GM21723 (cell line): ENCODE measurements at regions not wholly inside any gene's neighbourhood (a gene's known extent, or its start where the extent isn't known, plus 50 kb on each side); places are given as distances from the start of the nearest gene placed in this dataset.
A peak's percentile ranks its signal among the peaks of the same experiment; 100 is the strongest.
"Not testable (repeated sequence)": the region's sequence is repeated elsewhere in the genome, so short reads cannot be mapped to it uniquely, and the experiment has no call there.

Experiments
- ATAC-seq: cut with Tn5 transposase; IDR thresholded peaks from one replicate; pipeline ENCODE4 v1.9.1; 2021; ENCODE audit warnings: mild to moderate bottlenecking, moderate library complexity; ENCODE audit not compliant: unreplicated experiment

DNA sequence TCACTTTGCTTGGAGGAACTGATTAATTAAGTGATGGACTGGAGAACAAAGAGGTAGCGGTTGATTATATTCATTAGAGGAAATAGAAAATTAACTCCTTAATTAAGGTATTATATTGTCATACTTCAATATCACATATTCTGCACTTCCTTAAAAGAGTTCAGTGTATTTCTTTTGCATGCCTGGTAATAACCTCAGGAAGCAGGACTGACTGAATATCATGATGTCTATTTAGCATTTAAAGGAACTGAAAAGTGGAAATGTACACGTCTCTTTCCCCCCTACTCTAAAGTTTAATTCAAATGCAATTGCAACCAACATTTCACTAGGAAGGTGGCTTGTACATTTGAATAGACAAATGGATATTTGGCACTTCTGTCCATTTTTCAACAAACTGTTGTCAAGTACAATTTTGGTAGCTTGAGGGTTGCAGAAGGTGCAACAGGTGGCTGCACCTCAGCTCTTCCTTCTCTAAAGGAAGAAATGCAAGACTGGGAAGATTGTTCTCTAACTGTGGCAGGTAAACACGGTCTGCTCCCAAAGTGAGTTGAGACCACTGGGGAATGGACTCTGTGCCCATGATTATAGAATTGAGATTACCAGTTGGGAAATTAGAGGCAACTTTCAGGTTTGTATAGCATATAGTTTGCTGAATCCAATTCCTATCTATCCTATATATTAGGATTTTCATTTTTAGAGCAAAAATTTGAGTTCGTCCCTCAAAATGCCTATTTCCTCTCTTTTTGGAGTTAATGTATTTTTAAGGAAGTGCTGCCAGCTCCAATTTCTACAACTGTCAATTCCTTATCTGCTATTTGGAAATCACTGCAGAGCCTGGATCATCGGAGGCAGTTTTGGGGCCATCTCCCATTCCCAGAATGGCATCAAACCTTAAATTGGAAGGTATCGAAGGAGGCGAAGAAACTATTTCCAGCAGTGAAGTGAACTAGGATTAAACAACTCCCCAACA, 98.9 kb upstream of the TAF11L2 start:
- peak; percentile 27 for ATAC-seq

GRCh38 chr5:17399931-17400330, 98.1 kb upstream of the TAF11L2 start:
- ATAC-seq: no peak

DNA sequence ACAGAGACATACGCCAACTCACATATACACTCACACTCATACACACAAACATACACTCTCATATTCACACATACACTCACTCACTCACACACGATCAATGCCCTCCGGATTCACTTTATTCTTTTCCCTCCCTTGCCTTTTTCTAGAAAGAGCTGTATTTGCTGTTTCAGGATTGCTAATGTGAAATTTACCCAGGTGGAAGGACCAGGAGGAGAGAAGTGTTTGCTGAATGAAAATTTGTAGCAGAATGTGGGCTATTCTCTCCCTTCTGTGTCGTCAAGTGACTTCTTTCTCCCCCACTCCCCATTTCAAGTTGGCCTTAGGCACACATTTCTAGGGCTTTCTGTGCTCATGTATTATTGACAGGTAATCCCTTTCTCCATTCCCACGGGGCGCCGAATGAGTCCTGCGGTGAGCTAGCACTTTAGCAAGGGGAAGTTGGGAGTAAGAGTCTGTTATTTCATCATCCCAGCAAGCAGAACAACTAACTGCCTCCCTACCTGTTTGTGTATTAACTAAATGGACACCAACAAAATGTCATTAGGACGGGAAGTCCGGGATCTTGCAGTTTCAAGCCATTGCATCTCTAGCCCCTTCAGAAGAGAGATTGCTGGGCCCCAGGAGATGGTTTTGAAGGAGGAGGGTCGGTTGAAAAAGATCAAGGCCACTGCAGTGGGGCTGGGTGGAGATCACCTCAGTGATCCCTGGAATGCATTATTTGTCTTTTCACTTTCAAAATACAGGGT, 97.1 kb upstream of the TAF11L2 start:
- ATAC-seq: no peak

DNA sequence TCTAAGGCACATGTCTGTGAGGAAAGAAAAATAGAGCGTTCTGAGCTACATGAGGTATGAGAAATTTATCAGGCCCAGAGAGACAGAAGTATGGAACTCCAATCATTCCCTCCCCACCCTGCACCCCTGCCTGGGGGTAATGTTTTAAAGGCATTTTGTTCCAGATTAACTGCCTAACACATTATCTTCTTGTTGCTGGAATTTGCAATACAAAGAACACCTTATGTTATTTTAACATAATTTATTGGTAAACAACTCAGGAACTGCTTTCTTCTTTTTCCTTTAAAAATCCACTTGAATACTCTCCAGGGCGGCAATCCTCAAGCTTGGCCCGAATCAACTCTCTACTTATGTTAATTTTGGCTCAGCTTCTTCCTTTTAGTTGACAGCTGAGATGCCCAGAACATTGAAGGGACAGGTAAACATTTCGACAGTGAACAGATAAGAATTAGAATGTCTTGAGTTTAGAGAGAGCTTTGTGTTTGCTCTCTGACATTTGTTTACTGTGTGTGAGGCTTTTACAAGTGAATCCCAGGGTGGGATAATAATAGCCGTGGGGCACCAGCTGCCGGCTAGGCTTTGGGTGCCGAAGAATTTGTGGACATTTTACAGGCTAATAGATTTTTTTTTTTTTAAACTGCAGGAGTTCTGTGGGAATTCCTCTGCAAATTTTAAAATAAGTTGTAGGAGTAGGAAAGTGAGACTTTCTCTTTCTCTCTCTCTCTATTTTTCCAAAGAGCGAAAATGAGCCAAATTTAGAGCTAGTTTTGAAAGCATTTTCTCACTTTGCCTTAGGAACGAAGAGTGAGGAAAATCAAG, 96.4 kb upstream of the TAF11L2 start:
- no peak for ATAC-seq

DNA sequence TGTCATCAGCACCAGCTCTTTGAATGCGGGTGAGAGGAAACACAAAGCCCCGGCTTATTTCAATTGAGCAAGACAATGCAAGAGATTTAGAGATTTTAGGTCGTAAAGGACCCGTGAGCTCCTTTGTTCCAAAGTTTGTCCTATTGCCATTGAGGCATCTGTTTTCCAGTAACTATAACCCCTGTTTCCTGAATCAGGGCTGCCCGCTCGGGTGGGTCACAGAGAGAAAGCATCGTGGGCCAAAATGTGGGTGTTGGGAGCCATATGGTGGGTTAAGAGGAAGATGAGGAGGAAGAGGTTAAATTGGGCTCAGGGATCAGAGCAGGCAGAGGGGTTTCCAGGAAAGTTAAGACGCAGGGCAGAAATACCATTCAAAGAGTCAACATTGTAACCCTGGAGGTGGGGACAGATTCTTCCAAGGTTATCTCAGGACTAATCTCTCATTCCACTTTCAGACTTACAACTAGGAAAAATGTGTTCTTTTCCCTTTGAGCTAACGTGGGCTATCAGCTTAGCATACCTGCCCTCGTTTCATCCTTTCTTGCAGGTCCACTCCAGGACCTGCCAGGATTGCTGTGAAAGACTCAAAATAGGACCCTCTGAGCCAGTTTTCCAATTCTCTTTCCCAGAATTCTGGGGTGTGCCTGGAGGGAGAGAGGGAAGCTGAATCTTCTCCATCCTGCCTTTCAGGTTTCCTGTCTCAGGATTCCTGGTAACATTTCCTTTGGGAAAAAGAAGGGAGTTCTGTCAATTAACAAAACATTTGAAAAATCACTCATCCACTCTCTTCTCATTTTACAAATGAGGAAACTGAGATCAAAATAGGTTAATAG, 95.5 kb upstream of the TAF11L2 start:
- no peak for ATAC-seq

DNA sequence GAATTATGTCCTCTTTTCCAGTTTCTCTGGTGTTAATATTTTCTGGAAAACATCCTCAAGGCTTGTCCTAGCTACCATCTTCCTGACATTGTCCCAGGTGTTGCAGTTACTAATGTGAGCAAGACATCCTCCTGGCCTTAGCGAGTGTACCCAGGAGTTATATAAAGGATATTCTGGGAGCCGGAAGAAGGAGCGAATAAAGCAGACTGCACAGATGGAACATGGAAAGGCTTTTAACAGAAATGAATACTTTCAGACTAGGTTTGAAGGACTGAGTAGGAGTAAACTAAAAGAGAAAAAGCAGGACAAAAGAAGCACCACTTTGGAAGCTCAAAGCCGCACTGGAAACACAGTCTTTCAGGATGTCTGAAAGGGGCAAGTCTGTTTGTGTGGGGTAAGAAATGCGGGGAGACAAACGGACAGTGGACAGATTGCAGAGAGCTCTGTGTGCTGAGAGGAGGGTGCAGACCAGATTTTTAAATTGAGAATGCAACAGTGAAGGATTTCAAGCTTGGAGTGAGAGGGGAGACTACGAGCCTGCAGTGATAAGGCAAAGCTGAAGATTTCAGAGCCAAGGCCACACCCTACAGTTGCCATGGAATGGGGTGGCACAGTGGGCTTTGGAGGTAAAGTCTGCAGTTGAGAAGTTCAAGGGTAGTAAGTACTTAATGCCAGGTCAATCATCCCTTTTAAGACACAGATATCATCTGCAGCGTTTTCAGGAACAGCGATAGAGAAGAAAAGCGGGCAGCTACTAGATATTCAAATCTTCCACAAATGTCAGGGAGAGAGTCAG, 94.1 kb upstream of the TAF11L2 start:
- ATAC-seq: no peak

GRCh38 chr5:17405976-17406375, 92.1 kb upstream of the TAF11L2 start:
- no peak for ATAC-seq

GRCh38 chr5:17406423-17406838, 91.6 kb upstream of the TAF11L2 start:
- ATAC-seq: no peak

DNA sequence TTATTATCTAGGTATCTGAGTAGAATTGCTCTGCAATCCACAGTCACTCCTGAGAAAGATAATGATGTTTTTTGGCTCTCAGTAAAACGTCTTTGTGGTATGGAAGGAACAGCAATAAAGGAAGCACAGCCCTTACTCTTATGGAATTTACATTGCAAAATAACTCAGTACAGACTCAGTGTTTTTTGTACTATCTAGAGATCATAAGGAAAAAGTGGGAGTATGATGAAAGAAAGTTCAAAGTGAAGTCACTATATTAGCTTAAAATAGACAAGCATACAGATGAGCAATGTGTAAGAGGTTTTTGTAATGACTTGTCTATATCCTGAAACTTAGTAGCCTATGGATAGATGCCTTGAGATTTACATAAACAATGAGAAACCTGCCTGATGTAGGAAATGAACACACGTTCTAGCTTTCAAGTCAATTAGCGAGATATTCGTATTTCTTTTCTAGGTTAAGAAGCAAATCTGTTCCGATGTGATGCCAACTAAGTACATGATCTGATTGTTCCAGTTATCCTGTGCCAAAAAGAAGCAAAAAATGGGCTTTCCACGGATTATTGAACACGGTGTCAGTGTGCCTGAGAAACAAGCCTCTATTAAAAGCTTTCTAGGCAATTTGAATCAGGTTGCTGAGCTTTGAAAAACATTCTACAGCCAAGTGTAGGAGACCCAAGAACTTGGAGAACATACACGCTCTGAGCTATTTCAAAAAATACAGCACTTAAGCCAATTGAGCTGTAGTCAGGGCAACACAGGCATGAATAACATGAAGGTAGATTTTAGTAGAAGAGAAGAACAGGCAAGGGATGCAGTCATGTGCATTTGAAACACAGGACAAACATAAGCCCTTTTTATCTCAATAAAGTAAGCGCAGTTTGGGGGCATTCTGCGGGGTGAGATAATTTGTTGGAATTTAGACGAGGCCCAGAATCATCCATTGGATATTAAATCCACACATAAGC, 86.3 kb upstream of the TAF11L2 start:
- ATAC-seq: no peak

GRCh38 chr5:17412760-17413671, 85.0 kb upstream of the TAF11L2 start:
- ATAC-seq: peak; percentile 90

DNA sequence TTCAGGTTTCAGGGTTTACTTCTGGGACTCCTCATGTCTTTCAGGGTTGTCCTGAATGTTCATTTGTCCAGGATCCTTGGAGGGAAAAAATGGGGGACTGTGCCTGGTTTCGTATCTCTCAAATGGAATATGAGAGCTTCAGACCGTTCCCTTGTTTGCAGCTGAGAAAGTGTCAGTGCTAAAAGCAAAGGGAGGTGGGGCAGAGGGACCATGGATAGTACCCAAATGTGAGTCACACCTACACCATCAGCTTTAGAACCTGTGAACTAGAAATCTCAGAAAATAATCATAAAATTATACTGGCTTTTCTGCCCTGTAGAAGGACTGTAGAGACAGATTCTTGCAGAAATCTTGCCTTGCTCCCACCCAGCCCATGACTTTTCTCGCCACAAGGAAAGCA, 84.3 kb upstream of the TAF11L2 start:
- no peak for ATAC-seq

- ATAC-seq: no peak
Observed at GRCh38 chr5:17415321-17415758, 82.7 kb upstream of the TAF11L2 start.

DNA sequence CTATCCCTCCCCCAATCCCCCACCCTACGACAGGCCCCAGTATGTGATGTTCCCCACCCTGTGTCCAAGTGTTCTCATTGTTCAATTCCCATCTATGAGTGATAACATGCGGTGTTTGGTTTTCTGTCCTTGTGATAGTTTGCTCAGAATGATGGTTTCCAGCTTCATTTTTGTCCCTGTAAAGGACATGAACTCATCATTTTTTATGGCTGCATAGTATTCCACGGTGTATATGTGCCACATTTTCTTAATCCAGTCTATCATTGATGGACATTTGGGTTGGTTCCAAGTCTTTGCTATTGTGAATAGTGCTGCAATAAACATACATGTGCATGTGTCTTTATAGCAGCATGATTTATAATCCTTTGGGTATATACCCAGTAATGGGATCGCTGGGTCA, 81.7 kb upstream of the TAF11L2 start:
- not testable (repeated sequence) for ATAC-seq

DNA sequence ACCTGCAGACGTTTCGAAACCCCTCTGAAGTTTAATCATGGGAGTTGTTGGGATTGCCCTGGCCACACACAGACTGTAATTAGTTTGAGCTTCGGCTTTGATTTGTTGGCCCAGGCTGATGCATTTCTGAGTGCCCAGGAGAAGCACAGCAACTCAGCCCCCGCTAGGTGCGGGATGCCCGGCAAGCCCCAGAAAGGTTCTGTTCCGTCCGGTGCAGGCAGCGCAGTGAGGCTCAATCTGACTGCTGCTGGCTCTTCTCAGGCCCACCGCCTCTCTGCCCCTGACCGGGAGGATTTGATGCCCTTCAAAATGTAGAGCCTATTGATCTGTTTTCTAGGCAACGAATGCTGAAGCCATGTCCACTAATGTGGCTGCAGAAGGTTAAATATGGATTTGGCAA, 73.4 kb upstream of the TAF11L2 start:
- ATAC-seq: no peak

DNA sequence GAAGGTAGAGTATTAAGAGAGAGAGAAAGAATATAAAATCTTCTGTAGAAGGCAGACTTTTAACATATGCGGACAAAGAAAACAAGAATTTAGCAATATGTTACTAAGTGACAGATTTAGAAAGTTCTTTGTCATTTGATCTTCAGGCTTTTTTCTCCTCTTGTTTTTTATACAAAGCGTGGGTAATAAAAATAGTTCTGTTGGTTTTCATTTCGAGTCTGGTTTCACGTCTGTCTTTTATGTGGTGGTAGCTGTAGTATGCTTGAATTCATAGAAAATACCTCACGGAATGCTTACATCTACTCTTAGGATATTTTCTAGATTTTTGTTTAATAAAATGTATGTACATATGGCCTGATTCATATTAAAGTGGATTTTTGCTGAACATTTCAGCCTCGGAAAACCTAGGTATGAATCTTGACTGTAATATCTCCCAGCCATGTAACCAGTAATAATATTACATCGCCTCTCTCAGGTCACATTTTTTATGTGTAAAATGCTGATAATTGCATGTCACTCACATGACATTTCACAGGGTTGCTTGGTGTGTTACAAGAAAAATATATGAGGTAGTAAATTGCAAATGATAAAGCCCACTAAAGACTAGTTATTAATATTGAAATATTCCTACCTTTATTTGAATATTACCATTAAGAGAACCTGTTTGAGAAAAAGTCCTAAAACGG, 72.5 kb upstream of the TAF11L2 start:
- ATAC-seq: peak; percentile 39

- peak; percentile 94 for ATAC-seq
Observed at GRCh38 chr5:17426104-17426749, 71.8 kb upstream of the TAF11L2 start.
